ENCODE measurements at regions not wholly inside any gene's neighbourhood (a gene's known extent, or its start where the extent isn't known, plus 50 kb on each side); places are given as distances from the start of the nearest gene placed in this dataset.

GRCh38 chr22:48755059-48755949, 1072.4 kb downstream of the BRD1 start:
- no peak for DNase-seq

DNA sequence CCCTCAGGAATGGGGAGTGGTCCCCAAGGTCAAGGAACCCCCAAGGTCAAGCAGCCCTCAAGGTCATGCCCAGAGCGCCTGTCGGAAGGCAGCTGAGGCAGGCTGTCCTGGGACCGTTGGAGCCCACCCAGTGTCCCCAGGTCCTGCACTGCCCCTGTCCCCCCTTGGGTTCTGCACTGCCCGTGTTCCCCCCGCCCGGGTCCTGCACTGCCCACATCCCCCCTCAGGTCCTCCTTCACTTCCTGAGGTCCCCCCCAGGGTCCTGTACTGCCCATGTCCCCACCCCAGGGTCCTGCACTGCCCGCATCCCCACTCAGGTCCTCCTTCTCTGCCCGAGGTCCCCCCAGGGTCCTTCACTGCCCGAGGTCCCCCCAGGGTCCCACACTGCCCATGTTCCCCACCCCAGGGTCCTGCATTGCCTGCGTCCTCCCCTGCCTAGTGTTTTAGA, 1073.0 kb downstream of the BRD1 start:
- DNase-seq: no peak

GRCh38 chr22:48753752-48754517, 1073.7 kb downstream of the BRD1 start:
- DNase-seq: no peak

GRCh38 chr22:48753381-48753730, 1074.3 kb downstream of the BRD1 start:
- no peak for DNase-seq

- no peak for DNase-seq
Measured at GRCh38 chr22:48752451-48753380, 1075.0 kb downstream of the BRD1 start.

- no peak for DNase-seq
Measured at GRCh38 chr22:48751539-48752437, 1075.9 kb downstream of the BRD1 start.

- DNase-seq: no peak
Measured at GRCh38 chr22:48750826-48751440, 1076.7 kb downstream of the BRD1 start.

GRCh38 chr22:48750282-48750681, 1077.4 kb downstream of the BRD1 start:
- no peak for DNase-seq

GRCh38 chr22:48749555-48750227, 1078.0 kb downstream of the BRD1 start:
- no peak for DNase-seq

GRCh38 chr22:48748860-48749554, 1078.7 kb downstream of the BRD1 start:
- no peak for DNase-seq

- DNase-seq: no peak
Measured at GRCh38 chr22:48748113-48748859, 1079.4 kb downstream of the BRD1 start.

- DNase-seq: no peak
Measured at GRCh38 chr22:48746789-48747425, 1080.8 kb downstream of the BRD1 start.

GRCh38 chr22:48745842-48746788, 1081.6 kb downstream of the BRD1 start:
- DNase-seq: no peak

GRCh38 chr22:48744967-48745841, 1082.5 kb downstream of the BRD1 start:
- DNase-seq: no peak

DNA sequence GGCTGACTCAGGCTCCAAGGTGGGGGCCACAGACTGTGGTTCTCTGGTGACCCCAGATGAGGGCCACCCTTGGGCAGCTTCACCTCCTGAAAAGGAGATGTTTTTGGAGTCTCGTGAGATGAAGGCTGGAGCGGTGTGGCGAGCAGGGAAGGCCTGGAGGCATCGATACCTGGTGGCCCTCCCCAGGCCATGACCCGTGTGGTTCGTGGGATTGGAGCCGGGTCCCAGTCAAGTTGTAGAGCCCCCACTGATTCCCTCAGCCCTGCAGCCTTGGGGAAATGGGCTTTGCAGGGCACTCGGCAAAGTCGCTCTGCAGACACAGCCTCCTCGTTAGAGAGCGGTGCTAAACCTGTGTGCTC, 1083.4 kb downstream of the BRD1 start:
- DNase-seq: no peak

GRCh38 chr22:48743601-48744282, 1083.9 kb downstream of the BRD1 start:
- no peak for DNase-seq
